ENCODE measurements at regions not wholly inside any gene's neighbourhood (a gene's known extent, or its start where the extent isn't known, plus 50 kb on each side); places are given as distances from the start of the nearest gene placed in this dataset.

DNA sequence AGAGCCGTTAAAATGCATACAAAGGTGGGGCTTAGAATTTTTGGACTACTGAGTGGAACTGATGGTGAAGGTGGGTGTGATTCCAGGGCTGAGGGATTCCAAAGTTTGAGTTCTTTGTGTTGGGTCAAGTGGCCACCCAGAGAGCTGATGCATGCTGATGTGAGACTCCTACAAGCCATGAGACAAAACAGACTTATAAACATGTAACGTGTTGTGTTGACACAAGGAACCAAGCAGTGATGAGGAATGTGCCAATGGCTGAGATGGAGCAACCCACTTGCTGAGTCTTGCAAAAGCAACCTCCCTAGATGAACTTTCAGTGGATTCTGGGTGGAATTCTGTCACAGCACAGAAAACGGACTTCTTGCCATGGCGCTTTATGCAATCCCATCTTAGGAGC lies 289.0 kb downstream of the TLE3 start:
- H3K27ac ChIP-seq (ENCODE audit: low read length), result no peak overlapping the region
- intact Hi-C loops (cut with micrococcal nuclease; ENCODE audit: unreplicated experiment) (no loop called here), in situ Hi-C loops (cut with HindIII; ENCODE audit: low pct_unique_long_range_greater_than_20kb, low sequenced_read_pairs) (no loop called here)
- H3K9me3 ChIP-seq (ENCODE audit: control insufficient read depth, insufficient read depth, low read depth, low read length), result no peaks in the 10 kb centered on the region
- POLR2A ChIA-PET, result no interaction called here
- H3K4me1 ChIP-seq (ENCODE audit: control insufficient read depth, insufficient read depth, low read length), result no peaks in the 10 kb centered on the region
- no peak overlapping the region for H3K4me3 ChIP-seq (ENCODE audit: low read depth in 2 of 2, low read length in 2 of 2)
- CTCF ChIA-PET, result no interaction called here
- no peaks in the 10 kb centered on the region for H3K36me3 ChIP-seq (ENCODE audit: control insufficient read depth, insufficient read depth, low read length)
- H3K27me3 ChIP-seq (ENCODE audit: control insufficient read depth, insufficient read depth, low read length), result no peaks in the 10 kb centered on the region
- BruUV-seq (replicated peaks), result no TSS peak
- TF ChIP-seq POLR2AphosphoS5 (IDR thresholded peaks at IDR 0.05; ENCODE audit: low read depth, low read length) (no peak), TCF7L2 (IDR thresholded peaks at IDR 0.05; ENCODE audit: low read depth, low read length) (no peak)
- DNase-seq (ENCODE audit: low read depth, low spot score) (no peak), ATAC-seq (no peak)

DNA sequence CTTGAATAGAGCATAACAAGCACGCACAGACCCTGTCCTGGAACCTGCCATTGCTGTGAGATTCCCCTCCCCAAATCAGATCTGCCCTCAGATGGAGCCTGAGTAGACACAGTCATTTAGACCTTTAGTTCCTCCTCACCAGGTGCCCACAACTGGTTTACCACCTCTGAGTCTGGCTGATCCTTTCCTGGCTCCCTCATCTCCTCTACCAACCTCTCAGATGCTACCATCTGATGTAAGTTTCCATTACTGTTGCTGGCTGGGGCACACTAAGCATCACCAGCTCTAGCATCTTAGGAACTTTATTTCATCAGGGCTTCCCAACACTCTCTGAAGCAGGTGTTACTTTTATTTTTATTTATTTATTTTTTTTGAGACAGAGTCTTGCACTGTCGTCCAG lies 288.3 kb downstream of the TLE3 start:
- BruUV-seq (replicated peaks), result no TSS peak
- no peak overlapping the region for H3K4me3 ChIP-seq (ENCODE audit: low read depth in 2 of 2, low read length in 2 of 2)
- H3K27me3 ChIP-seq (ENCODE audit: control insufficient read depth, insufficient read depth, low read length), result no peaks in the 10 kb centered on the region
- no peaks in the 10 kb centered on the region for H3K4me1 ChIP-seq (ENCODE audit: control insufficient read depth, insufficient read depth, low read length)
- in situ Hi-C loops (cut with HindIII; ENCODE audit: low pct_unique_long_range_greater_than_20kb, low sequenced_read_pairs) (no loop called here), intact Hi-C loops (cut with micrococcal nuclease; ENCODE audit: unreplicated experiment) (no loop called here)
- DNase-seq (ENCODE audit: low read depth, low spot score), result no peak
- H3K27ac ChIP-seq (ENCODE audit: low read length), result no peak overlapping the region
- no peaks in the 10 kb centered on the region for H3K36me3 ChIP-seq (ENCODE audit: control insufficient read depth, insufficient read depth, low read length)
- ChIA-PET POLR2A (no interaction called here), CTCF (no interaction called here)
- TF ChIP-seq TCF7L2 (IDR thresholded peaks at IDR 0.05; ENCODE audit: low read depth, low read length), result no peak
- TF ChIP-seq, protein P1, sequence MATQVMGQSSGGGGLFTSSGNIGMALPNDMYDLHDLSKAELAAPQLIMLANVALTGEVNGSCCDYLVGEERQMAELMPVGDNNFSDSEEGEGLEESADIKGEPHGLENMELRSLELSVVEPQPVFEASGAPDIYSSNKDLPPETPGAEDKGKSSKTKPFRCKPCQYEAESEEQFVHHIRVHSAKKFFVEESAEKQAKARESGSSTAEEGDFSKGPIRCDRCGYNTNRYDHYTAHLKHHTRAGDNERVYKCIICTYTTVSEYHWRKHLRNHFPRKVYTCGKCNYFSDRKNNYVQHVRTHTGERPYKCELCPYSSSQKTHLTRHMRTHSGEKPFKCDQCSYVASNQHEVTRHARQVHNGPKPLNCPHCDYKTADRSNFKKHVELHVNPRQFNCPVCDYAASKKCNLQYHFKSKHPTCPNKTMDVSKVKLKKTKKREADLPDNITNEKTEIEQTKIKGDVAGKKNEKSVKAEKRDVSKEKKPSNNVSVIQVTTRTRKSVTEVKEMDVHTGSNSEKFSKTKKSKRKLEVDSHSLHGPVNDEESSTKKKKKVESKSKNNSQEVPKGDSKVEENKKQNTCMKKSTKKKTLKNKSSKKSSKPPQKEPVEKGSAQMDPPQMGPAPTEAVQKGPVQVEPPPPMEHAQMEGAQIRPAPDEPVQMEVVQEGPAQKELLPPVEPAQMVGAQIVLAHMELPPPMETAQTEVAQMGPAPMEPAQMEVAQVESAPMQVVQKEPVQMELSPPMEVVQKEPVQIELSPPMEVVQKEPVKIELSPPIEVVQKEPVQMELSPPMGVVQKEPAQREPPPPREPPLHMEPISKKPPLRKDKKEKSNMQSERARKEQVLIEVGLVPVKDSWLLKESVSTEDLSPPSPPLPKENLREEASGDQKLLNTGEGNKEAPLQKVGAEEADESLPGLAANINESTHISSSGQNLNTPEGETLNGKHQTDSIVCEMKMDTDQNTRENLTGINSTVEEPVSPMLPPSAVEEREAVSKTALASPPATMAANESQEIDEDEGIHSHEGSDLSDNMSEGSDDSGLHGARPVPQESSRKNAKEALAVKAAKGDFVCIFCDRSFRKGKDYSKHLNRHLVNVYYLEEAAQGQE (IDR thresholded peaks at IDR 0.05; ENCODE audit: insufficient read depth in 1 of 2, low read depth in 2 of 2, low read length in 1 of 2), result no peak
- TF ChIP-seq, protein P2, sequence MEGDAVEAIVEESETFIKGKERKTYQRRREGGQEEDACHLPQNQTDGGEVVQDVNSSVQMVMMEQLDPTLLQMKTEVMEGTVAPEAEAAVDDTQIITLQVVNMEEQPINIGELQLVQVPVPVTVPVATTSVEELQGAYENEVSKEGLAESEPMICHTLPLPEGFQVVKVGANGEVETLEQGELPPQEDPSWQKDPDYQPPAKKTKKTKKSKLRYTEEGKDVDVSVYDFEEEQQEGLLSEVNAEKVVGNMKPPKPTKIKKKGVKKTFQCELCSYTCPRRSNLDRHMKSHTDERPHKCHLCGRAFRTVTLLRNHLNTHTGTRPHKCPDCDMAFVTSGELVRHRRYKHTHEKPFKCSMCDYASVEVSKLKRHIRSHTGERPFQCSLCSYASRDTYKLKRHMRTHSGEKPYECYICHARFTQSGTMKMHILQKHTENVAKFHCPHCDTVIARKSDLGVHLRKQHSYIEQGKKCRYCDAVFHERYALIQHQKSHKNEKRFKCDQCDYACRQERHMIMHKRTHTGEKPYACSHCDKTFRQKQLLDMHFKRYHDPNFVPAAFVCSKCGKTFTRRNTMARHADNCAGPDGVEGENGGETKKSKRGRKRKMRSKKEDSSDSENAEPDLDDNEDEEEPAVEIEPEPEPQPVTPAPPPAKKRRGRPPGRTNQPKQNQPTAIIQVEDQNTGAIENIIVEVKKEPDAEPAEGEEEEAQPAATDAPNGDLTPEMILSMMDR (IDR thresholded peaks at IDR 0.05), result no peak
- no peak for ATAC-seq
- no peaks in the 10 kb centered on the region for H3K9me3 ChIP-seq (ENCODE audit: control insufficient read depth, insufficient read depth, low read depth, low read length)

DNA sequence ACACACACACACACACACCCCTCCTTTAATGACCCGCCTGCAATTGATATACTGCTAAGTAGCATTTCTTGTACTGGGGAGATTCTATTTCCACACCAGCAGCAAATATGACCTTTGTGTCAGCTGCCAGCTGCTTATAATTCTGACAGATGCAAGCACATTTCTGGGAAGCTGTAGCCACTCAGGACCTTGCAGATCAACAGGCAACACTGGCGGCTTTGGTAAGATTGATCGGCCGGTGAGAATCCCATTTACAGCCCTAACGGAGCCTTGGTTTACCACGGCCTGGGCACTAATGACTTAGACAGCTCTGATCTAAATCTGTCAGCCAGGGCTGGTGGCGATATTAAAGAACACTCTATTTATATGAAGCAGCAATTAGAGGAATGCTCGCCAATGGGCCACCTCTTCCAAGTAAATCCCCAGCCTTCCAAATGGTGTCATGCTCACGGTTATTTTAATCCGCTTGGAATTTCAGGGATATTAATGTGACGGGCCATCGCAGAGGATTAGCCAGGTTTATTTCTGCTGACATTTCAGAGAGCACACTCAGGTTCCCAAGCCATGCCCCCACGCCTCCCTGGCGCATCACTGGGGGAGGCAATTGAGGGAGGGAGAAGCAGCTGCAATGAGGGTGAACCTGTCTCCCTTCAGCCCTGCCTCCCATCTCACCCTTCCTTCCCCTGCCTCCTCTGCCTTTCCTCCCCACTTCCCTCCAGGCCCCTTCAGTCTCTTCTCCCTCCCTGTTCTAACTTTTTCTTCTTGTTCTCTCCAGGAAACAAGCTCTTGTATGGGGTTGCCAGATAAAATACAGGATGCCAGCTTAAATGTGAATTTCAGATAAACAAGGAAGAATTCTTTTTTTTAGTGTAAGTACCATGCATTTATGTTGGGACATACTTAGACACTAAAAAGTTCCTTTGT lies 287.0 kb downstream of the TLE3 start:
- intact Hi-C loops (cut with micrococcal nuclease; ENCODE audit: unreplicated experiment), result no loop called here
- in situ Hi-C loops (cut with HindIII; ENCODE audit: low pct_unique_long_range_greater_than_20kb, low sequenced_read_pairs), result no loop called here
- DNase-seq (ENCODE audit: low read depth, low spot score) (no peak), ATAC-seq (no peak)
- H3K4me3 ChIP-seq (ENCODE audit: low read depth in 2 of 2, low read length in 2 of 2), result no peak overlapping the region
- ChIA-PET CTCF (no interaction called here), POLR2A (no interaction called here)
- no TSS peak for BruUV-seq (replicated peaks)
- no peak overlapping the region for H3K27ac ChIP-seq (ENCODE audit: low read length)
- no peaks in the 10 kb centered on the region for H3K36me3 ChIP-seq (ENCODE audit: control insufficient read depth, insufficient read depth, low read length)
- no peaks in the 10 kb centered on the region for H3K27me3 ChIP-seq (ENCODE audit: control insufficient read depth, insufficient read depth, low read length)
- H3K9me3 ChIP-seq (ENCODE audit: control insufficient read depth, insufficient read depth, low read depth, low read length), result no peaks in the 10 kb centered on the region
- TF ChIP-seq, protein P2 (IDR thresholded peaks at IDR 0.05), result no peak
- TF ChIP-seq TCF7L2 (IDR thresholded peaks at IDR 0.05; ENCODE audit: low read depth, low read length) (no peak), POLR2AphosphoS5 (IDR thresholded peaks at IDR 0.05; ENCODE audit: low read depth, low read length) (no peak), SIN3A (IDR thresholded peaks at IDR 0.05; ENCODE audit: borderline replicate concordance, insufficient read depth, low read depth, low read length) (no peak)
- TF ChIP-seq, protein P1 (IDR thresholded peaks at IDR 0.05; ENCODE audit: insufficient read depth in 1 of 2, low read depth in 2 of 2, low read length in 1 of 2), result no peak
- no peaks in the 10 kb centered on the region for H3K4me1 ChIP-seq (ENCODE audit: control insufficient read depth, insufficient read depth, low read length)
